GM19023 (cell line): ENCODE measurements at regions not wholly inside any gene's neighbourhood (a gene's known extent, or its start where the extent isn't known, plus 50 kb on each side); places are given as distances from the start of the nearest gene placed in this dataset.

Experiments
- ATAC-seq: cut with Tn5 transposase; IDR thresholded peaks from one replicate; pipeline ENCODE4 v1.9.1; 2021; ENCODE audit warnings: mild to moderate bottlenecking, moderate library complexity; ENCODE audit not compliant: unreplicated experiment

GRCh38 chr21:16283516-16283915 lies 553.7 kb downstream of the USP25 start:
- no peak for ATAC-seq

DNA sequence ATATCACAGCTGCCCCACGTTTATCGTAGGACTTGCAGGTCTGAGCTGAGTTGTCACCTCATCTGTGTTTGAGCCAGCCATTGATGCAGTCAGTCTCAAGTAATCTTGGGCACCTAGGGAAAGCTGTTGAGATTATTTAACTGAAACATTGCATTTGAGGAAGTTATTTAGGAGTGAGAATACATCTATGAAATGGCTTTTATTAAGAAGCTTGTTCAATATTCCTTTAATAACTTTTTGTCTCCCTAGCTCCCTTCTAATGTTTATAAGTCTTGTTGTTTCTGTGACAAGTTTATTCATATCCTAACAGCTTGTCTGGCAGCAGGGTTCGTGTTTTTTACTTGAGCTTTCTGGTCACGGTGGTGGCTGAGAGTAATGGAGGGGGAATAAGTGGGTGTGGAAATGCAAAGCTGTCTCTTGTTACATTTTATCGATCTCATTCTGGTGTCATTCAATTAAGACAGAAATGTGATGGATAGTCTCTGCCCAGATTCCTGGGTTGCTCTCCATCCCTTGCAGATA lies 555.9 kb downstream of the USP25 start:
- ATAC-seq: no peak

DNA sequence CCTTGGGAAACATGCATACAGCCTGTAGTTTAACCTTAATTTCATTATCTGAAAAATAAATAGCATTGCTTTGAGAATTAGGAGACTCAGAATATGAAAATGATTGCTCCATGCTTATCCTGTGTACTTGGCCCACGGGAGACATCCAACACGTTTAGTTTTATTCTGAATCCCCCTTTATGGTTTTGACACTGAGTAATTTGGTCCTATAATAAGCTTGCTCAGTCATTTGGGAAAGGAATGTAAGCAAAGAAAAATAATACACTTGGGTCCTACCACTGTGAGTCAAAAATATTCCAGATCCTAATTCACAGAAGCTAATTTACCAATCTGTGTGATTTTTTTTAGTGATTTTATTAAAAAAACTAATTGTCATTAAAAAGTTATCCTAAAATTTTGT lies 557.3 kb downstream of the USP25 start:
- no peak for ATAC-seq

- no peak for ATAC-seq
Measured at GRCh38 chr21:16291296-16291695, 561.5 kb downstream of the USP25 start.

DNA sequence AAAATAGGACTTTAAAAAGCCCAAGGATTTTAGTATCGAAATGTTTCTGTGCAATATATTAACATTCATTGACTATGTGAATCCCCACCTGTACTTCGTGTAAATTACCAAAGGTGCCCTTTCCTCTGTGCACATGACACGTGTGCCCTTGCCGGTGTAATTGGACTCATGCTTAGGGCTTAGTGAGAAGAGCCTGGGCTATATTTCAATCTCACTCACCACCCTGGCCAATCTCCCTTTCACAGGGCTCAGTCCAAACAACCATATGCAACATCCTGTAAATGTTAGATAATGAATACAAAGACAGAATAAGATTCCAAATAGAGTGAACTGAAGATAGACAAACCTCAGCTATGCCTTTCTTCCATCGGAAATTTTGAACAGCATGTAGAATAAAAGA lies 564.3 kb downstream of the USP25 start:
- no peak for ATAC-seq

- ATAC-seq: no peak
Measured at GRCh38 chr21:16302851-16303282, 573.1 kb downstream of the USP25 start.

DNA sequence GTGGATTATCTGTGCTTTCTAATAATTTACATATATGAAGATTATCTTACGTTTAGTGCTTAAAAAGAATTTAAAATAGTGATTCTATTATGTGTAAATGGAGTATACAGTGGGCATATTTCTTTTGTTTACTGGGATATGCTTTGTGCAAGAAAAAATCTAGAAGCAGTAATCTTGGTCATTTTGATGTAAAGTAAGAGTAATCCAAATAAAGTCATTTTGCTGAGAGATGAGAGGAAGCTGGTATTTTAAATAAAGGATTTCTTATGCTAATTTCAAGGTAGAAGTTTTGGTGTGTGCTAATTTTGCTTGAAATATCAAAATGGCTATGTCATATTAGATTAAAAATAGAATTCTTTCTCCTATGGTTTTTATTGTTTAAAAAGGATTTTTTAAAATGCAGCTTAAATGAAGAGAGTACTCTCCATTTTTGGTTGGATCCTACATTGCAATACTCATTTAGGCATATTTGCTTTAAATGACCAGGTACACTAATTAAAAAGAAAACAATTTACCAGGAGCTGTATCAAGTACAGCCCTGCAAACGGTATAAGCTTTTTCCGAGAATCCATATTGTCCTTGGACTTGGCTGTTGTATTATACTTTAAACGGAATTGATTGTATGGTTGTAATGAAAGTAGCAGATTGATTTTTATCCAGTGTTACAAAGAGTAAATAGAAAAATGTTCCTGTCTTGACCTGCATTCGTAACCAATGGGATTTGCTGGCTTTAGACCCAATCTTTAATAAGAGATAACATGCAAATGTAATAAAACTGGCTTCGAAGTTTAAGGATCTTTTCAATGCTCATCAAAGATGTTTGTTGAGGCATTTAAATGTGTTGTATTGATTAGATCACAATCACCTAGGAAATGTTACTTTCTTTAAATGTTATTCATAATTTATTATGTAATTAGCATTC lies 574.7 kb downstream of the USP25 start:
- no peak for ATAC-seq

DNA sequence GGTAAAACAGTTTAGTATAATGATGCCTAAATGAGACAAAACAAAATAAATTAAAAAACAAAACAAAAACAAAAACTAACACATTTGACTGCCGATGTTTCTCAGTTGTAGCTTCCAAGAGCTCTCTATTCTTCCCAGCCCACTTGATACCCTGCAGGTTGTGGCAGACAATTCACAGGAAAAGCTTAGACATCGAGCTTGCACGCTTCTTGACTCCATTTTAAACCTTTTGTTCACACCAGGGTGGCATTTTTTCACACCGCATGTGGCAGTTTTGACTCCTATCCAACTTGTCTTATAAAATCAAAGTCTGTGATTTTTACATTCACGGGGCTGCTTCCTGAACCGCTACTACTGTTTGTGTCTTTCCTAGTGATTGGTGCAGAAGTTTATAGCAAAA lies 575.9 kb downstream of the USP25 start:
- ATAC-seq: no peak

DNA sequence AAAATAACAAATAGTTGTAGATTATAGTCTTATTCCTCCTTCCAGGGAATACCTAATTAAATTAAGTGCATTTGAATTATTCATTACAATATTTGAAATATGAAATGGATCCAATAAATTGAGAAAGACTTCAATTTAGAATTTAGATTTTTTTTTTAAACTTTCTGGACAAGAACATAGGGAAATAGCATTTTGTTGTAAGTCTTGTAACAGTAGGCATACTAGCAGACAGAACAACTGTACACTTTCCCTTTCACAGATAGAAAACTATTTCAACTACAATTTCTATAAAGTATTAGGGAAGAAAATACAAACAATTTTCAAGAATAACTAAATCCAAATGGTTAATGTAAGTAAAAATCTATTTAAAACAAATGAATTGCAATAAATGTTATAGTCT lies 577.5 kb downstream of the USP25 start:
- no peak for ATAC-seq

GRCh38 chr21:16308269-16308668 lies 578.5 kb downstream of the USP25 start:
- ATAC-seq: no peak

GRCh38 chr21:16309250-16309971 lies 579.6 kb downstream of the USP25 start:
- no peak for ATAC-seq

- ATAC-seq: no peak
Measured at GRCh38 chr21:16310176-16310575, 580.4 kb downstream of the USP25 start.

GRCh38 chr21:16311229-16311628 lies 581.4 kb downstream of the USP25 start:
- ATAC-seq: no peak

- no peak for ATAC-seq
Measured at GRCh38 chr21:16312321-16312720, 582.5 kb downstream of the USP25 start.

DNA sequence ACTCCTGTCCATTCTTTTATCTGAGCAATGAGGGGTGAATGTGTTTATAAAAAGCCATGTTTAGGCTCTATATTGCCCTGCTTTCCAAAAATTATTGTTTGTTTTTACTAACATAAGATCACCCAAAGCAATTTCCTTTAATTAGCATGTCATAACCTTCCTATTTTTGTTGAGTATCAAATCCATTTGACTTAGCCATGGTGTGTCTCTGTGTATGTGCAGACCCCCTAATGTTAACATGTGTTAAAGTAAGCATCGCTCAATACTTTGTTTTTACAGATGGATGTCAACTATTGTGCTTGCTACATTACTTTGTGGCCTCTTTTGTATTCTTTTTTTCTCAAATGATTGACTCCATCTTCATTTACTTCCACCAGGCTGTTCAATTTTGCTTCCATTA lies 585.4 kb downstream of the USP25 start:
- ATAC-seq: no peak

- no peak for ATAC-seq
Measured at GRCh38 chr21:16318651-16319300, 589.0 kb downstream of the USP25 start.

DNA sequence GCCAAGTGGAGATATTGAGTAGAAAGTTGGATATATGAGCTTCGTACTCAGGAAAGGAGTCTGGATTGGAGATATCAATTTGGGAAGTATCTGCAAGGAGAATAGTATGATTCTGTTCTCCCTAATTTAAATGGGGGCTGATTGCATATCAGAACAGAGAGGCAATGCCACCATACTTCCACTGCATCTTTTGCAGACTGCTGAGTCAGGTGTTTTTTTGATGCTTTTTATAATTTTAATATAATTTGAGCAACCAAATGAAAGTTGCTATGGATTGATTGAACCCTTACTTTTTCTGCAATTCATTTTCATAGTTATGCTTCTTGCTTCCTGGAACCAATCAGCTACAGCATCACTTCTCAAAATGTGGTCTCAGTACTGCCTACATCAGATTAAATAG lies 590.3 kb downstream of the USP25 start:
- no peak for ATAC-seq

- no peak for ATAC-seq
Measured at GRCh38 chr21:16322454-16322853, 592.7 kb downstream of the USP25 start.

- ATAC-seq: no peak
Measured at GRCh38 chr21:16323596-16323995, 593.8 kb downstream of the USP25 start.

GRCh38 chr21:16324630-16325029 lies 594.8 kb downstream of the USP25 start:
- no peak for ATAC-seq
